Middle frontal gyrus (tissue), 1 donor: ENCODE measurements at regions not wholly inside any gene's neighbourhood (a gene's known extent, or its start where the extent isn't known, plus 50 kb on each side); places are given as distances from the start of the nearest gene placed in this dataset.

Source experiments
- DNase-seq: peaks from one replicate; pipeline ENCODE4 v3.0.0-alpha.2; 2015; ENCODE audit warnings: low spot score; ENCODE audit errors: extremely low spot score

DNA sequence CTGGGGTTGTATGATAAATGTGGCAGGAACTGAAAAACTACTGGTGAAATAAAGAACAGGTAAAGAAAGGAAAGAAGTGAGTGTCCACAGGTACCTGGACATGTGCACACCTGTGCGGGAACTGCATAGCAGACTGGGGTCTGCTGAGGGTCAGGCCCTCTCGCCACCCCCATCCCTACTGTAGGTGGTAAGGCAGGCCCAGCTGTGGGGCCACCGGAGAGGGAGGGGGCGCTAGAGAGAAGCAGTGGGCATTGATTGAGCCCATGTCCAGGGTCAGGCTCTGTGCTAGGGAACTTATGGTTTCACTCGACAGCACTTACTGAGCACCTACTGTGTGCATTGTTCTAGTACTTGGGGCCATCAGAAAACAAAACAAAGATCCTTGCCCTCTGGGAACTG lies 400.5 kb downstream of the MATN1 start:
- DNase-seq = no peak

DNA sequence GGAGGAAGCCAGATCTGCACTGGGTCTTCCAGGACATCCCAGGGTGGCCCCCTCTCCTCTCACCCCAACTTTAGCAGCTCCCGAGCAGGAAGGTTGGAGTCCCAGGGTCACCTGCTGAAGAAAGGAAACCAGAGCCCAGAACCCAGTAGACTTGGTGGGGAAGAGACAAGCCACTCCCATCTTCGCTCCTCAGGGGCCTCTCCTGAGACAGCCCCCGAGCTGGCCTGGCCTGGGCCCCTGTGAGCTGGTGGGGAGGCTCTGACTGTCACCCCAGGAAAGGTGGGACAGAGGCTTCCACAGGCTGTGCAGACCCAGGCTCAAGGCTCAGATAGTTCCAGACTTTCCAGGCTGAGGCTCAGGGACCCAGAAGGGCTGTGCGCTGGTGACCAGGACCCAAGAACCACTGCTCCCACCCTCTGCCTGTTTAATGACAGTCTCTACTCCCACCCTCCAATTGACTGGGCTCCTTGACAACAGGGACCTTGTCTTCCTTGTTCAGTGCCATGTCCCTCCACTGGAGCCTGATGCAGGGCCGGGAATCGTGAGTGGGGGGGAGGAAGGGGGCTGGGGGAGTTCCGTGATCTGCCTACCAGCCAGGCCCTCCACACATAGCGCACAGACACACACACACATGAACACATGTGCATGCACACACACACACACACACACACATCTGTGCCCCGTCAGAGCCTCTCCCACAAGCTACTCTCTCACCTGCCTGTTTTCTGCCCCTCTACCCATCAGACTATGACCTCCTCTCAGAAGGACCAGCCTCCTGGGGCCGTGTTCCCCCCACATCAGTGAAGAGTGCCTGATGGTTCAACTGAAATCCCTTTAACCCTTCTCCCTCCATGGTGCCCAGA lies 401.2 kb downstream of the MATN1 start:
- no peak for DNase-seq

DNA sequence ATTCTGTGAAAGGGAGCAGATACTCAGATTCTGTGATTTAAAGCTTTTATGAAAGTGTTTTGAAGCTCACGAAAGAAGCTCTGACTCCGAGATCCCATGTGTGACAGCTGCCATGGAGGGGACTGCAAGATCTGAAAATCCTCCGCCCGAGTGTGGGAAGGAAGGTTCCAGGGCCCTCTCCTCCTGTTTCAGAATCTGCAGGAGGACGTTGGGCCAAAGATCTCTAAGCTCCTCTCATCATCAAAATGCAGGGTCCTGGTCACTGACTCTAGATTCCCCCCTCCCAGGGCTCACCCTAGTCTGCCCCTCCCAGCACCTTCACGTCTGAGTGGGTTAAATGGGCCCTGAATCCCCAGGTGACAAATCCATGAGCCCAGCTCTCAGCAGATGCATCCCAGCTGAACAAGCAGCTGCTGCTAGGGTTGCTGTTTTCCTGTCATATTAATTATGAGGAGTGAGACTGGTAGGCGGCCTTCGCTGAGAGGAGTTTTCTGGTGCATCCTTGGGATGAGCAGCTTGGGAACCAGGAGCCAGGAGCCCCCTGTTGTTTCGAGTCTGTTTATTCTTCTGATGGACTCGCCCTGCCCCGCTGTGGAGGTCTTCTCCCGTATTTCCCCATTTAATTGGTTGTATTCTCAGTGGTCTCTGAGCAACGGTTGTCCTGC lies 402.0 kb downstream of the MATN1 start:
- DNase-seq = no peak

DNA sequence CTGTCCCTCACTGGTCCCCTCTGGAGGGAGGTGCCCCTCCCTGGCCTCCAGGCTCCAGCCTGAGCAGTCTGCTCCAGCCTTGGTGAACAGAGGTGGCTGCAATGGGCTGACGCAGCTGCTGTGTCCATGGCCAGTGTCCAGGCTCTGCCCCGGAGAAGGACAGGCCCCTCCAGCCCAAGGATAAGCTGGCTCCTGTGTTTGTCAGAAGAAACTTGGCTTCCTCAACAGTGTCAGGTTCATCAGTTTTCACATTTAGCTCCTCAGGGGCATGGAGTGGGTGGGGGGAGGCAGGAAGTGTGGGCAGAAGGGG lies 402.8 kb downstream of the MATN1 start:
- DNase-seq = no peak

DNA sequence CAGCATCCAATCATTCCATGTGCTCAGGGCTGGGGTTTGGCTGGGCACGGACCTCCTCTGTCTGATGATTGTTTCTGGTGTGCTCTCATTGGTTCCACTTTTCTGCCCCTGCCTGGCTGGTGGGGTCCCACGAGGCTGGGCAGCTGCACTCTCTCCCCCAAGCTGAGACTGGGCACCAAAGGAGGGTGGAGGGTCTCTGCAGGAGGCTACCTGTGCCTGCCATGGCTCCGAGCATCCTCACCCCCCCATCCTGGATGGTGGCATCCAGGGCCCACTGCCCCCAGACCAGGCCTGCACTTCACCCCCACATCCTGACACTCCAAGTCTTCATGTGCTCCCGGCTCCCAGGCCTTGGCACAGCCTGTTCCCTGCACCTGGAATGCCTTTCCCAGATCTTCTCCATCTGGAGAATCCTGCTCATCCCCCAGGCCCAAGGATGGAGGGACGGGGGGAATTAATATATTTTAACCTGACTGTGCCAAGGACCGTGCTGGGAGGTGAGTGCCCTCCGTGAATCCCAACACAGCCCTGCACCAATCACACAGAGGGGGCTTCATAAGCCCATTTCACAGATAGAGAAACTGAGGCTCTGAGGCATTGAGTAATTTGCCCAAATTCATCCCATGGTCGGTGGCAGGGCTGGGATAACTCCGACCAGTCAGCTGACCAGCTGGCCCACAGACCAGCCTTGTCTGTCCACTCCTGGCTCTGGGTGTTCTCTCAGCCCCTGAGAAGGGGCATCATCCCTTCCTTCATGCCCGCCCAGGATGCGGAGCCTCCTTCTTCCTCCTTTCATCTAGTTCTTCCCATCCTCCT lies 403.4 kb downstream of the MATN1 start:
- no peak for DNase-seq

DNA sequence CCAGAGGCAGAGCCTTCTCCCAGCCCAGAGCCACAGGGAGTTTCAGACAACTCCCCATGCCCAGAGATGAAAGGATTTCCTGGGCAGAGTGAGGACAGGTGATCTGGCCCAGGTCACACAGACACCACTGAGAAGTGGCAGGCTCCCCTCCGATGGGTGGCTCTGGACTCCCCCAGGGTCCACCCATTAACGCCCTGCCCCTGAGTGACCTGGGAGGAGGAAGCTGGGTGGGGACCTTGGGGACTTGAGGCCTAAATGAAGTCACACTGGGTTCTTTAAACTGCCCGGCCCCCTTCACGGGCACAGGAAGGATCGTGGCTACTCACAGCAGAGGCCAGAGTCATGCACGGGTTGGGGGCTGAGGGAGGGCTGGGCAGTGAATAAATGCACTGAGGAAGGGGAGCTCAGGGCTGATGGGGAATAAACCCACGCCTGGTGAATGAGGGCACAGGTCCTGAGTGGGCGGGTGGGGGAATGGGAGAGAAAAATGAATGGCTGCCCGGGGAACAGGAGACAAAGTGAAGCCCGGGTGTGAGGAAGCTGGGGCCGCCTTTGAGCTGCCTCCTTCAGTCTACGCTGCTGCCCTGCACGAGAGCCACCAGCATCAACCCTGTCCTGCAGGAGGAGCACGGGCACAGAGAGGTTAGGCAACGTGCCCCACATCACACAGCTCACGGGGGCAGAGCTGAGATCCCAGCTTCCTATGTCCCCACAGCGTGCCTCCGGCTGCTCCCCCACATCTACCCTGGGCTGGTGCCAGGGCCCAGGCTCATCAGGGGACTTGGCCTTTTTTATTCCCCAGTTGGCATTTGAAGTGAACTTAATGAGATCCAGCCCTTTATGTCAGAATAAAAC lies 404.3 kb downstream of the MATN1 start:
- DNase-seq = no peak

GRCh38 chr1:30318413-30318812 lies 405.0 kb downstream of the MATN1 start:
- DNase-seq = no peak

- DNase-seq = no peak
Measured at GRCh38 chr1:30317921-30318320, 405.5 kb downstream of the MATN1 start.

- DNase-seq = no peak
Measured at GRCh38 chr1:30316056-30316455, 407.3 kb downstream of the MATN1 start.

GRCh38 chr1:30315185-30315960 lies 408.0 kb downstream of the MATN1 start:
- no peak for DNase-seq

DNA sequence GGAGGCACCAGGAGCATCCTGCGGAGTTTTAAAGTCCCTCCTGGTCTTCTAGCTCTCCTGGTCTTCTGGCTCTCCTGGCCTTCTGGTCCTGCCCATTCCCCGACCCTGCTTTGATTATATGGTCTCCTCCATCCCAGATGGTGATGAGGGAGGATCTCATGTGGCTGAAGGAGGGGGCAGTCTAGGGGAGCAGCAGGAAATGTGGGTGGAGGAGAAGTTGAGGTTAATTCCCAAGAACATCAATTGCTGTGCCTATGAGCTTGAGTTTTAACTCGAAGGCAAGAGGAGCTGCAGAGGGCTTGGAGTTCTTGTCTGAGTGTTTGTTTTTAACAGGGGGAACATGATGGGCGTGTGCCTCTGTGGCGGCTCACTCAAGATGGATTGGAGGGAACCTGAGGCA lies 408.8 kb downstream of the MATN1 start:
- no peak for DNase-seq

GRCh38 chr1:30313584-30313983 lies 409.8 kb downstream of the MATN1 start:
- no peak for DNase-seq

DNA sequence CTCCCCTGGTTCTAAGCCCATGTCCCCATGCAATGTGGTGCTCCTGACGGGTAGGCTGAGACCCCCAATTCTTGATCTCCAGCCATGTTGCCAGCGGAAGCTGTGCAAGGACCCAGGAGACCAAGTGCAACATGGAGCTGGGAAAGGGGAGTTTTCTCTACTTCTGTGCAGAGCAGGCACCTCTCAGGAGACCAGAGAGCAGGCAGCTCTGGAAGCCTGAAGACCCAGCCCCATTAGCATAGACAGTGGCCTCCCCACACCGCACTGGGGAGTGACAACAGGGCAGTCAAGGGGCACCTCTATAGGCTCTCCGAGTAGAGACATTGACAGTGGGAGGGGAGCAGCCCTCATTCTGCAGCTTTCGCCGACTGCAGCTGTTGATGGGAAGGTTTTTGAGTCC lies 410.2 kb downstream of the MATN1 start:
- no peak for DNase-seq

- DNase-seq = no peak
Measured at GRCh38 chr1:30312226-30312625, 411.2 kb downstream of the MATN1 start.

GRCh38 chr1:30311749-30312148 lies 411.6 kb downstream of the MATN1 start:
- no peak for DNase-seq

- DNase-seq = no peak
Measured at GRCh38 chr1:30310966-30311742, 412.2 kb downstream of the MATN1 start.

GRCh38 chr1:30307182-30307581 lies 416.2 kb downstream of the MATN1 start:
- DNase-seq = no peak

- DNase-seq = no peak
Measured at GRCh38 chr1:30305519-30305918, 417.9 kb downstream of the MATN1 start.

DNA sequence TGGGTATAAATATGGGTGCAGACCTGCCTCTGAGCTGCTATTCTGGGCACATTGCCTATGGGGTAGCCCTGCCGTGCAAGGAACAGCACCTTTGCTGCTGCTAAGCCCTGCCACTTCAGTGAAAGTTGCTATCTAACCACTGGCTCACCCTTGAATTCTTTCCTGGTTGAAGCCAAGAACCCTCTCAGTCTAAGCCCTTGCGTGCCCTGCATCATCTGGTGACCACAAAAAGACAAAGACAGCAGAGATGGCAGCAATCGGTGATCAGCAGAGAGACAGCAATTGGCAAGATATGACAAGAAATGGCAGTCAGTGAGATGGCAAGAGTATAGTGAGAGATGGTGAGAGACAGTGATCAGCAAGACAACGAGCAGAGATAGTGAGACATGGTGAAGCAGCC lies 418.3 kb downstream of the MATN1 start:
- DNase-seq = no peak

DNA sequence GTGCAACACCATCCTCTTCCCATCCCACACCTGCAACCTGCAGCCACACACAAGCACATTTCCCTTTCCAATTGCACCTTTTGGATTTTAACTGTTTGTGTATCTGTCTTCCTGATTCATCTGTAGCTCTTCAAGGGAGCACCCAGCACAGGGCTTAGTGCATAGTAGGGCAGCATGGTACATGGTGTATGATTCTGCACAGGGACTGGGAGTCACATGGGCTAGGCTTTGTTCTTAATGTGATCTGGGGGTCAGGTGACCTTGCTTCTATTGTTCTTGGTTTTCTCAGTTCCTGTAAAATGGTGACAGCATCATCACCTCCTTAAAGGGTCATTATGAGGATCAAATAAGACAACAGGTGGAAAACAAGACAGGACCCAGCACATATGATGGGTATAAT lies 419.3 kb downstream of the MATN1 start:
- no peak for DNase-seq
